COLO668 (cell line): ENCODE measurements at regions not wholly inside any gene's neighbourhood (a gene's known extent, or its start where the extent isn't known, plus 50 kb on each side); places are given as distances from the start of the nearest gene placed in this dataset.
A peak's percentile ranks its signal among the peaks of the same experiment; 100 is the strongest.

Experiments
- DNase-seq: peaks from one replicate; lab custom pipeline; 2025; ENCODE audit not compliant: unreplicated experiment; lab: John Stamatoyannopoulos, UW

DNA sequence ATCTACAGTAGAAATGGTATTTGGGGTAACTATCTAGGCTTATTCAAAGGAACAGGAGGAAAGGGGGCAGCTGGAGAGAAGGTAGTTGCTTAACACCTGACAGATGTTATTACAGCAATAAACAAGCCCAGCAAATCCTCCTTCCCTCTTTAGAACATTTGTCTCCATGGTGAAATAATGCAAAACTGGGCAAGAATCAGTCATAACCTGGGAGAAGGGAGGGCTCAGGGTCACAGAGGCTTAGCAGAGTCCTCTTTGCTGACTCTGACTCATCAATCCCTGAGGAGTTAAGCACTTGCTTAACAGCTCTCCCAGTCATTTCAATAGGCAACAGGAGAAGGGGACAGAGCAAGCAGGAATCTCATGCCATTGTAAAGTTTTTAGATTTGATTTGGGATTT lies 230.3 kb downstream of the IBTK start:
- no peak for DNase-seq

DNA sequence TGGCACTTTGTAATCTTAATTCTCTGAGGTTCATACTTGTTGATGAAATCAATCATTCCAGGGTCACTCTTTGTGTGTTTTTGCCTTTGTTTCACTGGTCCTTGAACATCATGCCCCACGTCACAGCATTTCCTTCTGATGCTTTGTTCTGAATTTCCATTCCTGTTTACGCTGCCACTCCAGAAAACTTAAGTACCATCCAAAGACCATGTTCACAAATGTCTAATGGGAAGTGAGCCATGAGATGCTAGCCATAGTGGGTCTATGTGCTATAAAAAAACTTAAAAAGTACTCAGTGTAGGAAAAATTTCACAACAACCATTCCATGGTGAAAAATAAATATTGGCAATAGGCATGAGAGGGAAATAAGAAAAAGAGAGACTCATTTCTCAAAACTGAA lies 232.0 kb downstream of the IBTK start:
- DNase-seq = no peak

DNA sequence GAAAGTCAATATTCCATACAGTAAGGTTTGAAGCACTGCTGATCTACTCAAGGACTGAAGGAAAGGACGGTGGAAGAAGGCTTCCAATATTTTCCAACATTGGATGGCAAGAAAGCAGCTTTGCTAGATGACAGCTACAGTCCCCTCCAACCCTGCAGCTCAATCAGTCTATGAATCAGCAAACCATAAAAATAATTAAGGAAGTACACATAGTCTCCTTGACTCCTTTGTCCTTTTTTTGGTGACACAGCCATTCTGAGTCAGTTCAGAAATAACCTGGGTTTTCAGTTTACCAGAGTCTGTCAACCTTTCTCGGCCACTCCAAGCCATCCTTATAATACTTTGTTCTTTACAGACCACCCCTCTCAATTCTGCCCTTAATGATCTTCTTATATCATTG lies 232.5 kb downstream of the IBTK start:
- no peak for DNase-seq

DNA sequence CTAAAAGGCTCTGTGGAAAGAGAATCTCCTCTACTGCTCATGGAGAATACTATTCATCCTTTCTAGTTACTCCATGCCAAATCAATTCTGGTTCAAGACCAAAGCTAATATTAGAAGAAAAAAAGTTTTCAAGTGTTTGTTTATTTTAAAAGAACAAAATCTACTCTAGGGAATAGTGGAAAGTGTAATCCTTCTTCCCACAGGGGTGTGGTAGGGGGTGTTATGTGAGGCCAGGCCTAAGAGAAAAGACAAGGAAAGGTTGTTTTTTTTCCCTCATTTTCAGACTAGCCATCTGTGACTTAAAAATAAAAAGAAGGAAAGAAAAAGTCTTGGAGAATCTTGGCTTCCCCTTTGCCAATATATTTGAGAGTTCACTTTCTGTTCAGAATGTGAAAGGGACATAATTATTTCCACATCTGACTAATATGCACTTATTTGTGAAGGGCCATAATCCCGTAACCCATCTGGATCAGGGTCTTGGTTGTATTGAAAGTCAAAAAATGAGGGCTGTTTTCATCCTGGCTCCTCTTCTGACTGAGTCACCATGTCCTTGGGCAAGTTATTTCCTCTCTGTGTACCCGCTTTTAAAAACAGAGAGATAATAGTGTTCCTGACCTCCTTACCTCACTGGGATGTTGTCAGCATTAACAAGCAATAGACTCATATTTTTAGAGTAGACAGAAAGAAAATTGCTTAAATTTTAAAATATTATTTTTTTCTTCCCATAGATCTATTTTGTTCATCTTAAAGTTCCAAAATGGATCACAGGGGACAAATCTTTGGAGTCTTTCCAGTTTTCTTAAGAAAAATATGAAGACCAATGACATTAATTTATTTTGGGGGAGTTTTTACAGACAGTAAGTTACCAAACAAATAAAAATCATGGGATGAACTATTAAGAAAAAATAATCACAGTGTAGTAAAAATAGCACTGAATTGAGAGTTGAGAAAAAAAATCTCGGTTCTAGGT lies 233.7 kb downstream of the IBTK start:
- DNase-seq = no peak

DNA sequence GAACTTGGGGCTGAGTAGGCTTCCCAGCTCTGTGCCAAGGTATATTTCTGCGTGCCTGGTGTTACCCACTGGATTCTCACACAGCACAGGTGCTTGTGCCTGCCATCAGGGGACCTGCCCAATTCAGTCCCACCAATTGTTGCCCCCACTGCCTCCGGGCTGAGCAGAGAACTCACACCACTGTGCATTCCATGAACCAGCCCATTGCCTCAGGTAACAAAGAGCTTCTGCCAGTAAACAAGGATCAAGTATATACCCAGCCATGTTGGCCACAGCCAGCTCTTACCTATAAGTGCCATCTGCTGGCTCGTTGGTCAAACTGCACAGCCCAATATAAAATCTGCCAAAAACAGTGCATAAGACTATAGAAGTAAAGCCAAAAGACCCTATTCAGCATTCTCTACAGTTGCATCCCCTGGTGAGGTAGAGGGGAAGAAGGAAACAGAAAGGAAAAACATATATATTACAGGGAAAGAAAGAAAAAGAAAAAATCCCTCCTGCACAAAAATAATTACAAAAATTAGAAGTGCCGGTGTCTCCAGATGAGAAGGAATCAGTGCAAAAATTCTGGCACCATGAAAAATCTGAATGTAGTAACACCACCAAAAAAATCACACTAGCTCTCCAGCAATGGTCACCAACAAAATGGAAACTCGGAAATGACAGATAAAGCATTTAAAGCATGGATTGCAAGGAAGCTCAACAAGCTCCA lies 241.4 kb downstream of the IBTK start:
- DNase-seq = peak; percentile 6

DNA sequence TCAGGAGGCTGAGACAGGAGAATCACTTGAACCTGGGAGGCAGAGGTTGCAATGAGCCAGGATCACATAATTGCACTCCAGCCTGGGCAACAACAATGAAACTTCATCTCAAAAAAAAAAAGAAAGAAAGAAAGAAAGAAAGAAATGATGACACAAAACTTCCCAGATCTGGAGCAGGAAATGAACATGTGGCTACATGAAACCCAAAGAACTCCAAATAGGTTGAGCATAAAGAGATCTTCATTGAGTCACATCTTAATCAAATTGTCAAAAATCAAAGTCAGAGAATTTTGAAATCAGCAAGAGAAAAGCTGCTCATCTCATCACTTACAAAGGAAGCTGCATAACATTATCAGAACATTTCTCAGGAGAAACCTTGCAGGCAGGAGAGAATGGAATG lies 247.0 kb downstream of the IBTK start:
- DNase-seq = no peak

DNA sequence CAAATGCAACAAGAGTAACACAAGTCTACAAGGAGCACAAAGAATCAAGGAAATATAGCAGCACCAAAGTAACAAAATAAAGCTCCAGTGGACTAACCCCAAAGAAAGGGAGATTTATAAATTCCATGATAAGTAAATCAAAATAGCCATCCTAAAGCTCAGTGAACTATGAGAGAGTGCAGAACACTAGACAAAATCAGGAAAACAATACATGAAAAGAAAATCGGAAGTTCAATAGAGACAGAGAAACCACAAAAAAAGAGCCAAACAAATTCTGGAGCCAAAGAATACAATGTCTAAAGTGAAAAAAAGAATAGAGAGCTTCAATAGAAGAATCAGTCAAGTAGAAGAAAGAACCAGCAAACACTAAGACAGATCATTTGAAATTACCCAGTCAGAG lies 247.3 kb upstream of the TENT5A start:
- DNase-seq = no peak

DNA sequence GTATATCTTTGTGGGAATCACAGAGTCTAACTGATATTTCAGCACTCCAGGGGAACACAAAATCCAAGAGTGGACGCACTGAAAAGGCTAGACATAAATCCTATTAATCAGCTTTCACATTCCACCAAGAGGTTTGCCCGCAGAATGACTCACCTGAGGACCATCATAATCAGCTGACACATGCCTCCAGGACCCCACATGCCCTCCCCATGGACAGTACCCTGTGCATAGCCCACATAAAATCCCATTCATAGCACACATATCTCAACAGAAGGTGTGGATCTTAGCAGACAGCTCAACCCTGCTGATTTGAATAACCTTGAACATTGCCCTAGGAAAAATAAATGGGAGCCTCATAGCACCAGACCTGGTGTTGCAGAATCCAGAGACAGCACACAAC lies 246.8 kb upstream of the TENT5A start:
- no peak for DNase-seq

DNA sequence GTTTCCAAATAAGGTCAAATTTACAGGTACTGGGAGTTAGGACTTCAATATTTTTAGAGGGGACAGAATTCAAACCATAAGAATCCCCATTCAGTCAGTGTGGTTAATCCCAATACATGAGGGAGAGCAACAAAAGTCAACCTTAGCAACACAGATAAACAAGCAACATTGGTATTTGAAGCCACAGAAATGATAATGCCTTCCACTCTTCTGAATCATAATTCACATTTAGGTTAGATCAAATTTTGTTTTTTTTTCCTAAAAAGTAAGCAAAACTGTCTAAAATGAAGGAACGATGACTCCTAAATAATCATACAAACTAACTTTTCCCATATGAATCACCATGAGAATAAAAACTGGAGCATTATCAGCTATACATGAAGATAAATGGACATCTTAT lies 246.0 kb upstream of the TENT5A start:
- no peak for DNase-seq

DNA sequence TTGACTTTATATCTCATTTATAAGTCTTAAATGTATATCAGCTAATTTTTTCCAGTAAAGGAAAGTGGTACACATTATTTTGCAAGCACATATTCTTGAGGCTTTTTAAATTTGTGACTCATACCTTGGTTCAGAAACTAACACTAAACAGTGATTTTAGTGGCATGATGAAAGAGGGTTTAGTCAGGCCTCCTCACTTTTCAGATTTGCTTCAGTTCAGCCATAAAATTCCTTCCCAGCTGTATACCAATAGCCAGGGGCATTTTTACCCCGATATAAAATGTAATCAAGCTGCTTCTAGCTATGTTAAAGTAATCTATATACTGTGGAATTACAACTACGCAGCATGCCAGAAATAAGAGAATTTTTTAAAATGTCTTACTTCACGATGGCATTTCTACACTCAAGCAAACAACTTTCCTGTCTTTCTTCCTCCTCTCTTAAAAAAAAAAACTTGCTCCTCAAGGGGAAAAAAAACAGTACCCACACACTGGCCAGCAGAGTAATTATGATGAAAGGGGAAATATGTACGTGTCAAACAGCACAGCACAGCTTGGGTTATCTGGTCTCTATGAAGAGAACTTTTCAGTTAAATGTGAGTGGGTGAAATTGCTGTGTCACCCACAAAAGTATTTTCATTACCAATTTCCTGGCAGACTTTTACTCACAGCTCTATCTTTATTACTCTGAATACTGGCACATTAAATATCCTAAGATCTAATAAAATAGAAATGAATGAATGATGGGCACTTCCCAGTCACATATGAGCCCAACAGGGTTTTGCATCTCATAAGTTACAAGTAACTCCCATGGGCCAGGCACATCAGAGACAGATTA lies 244.8 kb upstream of the TENT5A start:
- no peak for DNase-seq

DNA sequence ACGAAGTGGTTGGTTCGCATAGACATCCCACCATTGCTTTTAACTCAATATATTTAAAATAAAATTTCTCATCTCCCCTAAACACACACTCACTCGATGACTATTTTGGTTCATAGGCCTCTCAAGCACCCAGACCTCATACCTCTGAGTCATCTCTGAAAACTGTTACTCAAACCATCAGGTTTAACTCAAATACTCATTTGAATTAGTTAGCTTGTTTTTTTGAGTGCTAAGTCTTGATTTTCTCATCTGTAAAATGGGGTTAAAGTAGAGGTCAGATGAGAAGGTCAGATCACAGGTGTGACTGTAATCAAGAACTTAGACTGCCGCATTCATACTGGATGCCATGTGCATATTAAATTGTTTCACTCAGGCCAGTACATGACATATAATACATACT lies 243.9 kb upstream of the TENT5A start:
- no peak for DNase-seq

DNA sequence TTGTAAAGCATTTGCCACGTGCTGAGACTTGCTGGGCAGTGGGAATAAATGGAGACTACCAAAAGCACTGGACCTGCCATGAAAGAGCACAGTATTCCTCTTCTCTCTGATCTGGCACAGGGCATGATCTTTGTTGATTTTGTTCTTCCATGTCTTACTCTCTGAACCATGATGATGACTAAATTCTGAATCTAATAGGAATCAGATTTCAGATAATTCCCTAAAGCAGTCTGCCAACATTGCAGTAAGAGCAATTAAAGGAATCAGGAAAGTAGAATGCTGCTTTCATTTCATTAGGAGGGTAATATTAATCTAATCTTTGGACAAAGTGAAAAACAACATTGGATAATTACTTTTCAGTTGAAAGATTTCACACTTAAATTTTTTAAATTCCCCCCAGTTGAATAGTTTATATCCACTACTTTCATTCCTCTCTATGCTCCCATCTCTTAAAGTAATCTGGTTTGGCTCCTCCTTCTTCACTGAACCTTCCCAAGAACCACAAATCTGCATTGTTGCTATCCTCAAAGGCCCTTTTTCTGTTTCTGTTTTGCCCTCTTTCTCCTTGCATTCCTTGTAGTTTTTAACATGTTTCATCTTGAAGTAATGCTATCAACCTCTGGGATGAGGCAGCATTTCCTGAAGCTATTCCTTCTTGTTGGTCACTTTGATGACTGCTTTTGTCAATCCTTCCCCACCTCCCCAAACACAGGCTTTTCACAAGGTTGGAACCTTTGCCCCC lies 243.2 kb upstream of the TENT5A start:
- DNase-seq = no peak

DNA sequence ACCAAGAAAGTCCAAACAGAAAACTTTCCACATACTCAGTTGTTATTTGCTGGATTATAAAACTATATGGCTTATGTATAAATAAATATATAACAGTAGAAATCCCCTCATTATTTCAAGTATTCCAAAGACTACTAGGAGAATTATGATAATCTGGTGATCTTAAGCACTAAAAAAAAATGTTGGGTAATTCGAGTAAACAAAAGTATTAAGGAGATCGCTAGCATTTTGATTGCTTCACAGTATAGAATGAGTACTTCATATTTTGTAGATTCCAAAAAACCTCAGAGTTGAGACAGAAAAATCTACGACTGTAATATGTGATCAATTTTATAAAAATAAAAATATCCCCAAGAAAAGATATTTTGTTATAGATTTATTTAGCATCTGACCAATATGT lies 236.4 kb upstream of the TENT5A start:
- no peak for DNase-seq

DNA sequence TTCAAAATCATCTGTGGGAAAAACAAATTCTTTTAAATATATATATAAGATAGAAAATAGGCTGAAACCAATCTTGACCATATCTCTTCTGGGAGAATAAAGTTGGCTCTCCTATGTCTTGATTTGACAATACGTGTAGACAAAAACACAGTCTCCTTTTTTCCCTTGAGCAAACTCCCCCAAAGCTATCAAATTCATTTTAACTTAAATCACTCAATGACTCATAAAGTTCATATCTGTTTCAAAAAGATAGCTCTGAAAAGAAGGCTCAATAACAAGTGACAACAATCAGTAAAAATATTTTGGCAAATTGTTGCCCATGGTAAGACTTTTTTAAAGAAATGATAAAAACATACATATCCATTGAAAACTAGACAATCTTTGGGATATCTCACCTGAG lies 236.0 kb upstream of the TENT5A start:
- no peak for DNase-seq

DNA sequence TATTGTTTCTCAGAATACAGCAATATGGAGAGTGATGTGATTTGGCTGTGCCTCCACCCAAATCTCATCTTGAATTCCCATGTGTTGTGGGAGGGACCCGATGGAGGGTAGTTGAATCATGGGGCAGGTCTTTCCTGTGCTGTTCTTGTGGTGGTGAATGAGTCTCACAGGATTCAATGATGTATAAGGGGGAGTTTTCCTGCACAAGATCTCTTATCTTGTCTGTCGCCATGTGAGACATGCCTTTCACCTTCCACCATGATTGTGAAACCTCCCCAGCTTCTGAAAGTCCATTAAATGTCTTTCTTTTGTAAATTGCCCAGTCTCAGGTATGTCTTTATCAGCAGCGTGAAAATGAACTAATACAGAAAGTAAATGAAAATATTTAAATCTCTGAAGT lies 234.8 kb upstream of the TENT5A start:
- DNase-seq = no peak

DNA sequence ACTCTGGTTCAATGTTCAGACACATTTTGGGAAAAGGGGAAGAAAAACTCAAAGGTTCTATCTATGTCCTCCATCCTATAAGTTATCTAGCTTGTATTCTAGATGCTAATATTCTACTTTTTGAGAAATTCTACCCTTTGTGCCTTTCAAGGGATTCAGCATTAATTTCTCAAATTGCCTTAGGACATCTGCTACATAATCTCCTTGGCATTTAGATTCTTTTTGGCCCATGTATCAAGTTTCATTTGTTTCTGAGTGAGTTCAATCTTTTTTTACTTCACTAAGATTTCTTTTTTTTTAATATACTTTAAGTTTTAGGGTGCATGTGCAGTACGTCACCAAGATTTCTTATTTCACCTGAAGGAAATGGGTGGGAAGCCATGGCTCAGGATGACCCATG lies 232.7 kb upstream of the TENT5A start:
- DNase-seq = no peak

DNA sequence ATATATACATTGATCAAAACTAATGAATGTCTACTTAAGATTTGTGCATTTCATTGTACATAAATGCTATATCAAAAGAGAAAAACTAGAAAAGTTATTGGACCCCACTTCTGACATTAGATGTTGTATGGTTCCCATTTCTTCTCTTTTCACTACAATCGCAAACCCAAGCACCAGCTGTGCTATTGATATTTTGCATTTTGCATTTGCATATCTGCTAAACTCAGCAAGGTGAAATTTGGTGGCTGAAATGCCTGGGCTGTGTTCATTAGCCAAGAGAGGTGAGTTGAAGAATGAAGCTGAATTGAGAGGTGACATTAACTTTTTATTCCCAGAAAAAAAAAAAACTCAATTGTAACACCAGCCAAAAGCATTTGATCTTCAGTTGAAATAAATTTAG lies 232.1 kb upstream of the TENT5A start:
- DNase-seq = no peak

DNA sequence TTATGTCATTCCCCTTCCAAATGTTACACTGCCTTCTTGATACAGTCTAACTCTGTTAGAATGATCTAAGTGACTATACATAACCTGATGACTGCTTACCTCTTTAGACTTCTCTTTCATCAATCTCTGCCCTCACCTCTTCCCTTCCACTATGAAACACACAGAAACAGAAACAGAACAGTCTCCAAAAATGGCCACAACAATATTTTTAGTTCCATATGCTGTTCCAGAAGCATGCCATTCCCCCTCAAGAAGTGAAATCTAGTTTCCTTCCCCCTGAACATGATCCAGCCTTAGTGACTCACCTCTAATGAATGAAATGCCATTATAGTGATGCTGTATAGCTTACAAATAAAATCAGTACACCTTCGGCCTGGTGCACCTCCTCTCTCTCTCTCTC lies 229.3 kb upstream of the TENT5A start:
- no peak for DNase-seq

DNA sequence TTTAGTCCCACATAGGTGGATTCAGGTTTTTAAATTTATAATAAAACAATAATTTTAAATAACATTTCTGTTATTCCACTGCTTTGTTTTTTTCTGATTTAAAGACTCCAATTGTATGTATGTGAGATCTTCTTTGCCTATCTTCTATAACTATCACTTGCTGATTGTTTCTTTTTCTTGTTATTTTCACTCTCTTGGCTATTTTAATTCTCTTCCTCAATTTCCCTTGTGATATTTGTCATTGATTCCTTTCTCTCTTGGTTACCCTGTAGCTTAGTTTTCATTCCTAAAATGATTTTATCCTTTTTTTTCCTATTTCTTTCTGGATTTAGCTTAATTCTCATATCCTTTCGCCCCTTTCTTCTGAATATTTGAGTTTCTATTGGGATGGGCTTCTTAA lies 227.3 kb upstream of the TENT5A start:
- DNase-seq = no peak

DNA sequence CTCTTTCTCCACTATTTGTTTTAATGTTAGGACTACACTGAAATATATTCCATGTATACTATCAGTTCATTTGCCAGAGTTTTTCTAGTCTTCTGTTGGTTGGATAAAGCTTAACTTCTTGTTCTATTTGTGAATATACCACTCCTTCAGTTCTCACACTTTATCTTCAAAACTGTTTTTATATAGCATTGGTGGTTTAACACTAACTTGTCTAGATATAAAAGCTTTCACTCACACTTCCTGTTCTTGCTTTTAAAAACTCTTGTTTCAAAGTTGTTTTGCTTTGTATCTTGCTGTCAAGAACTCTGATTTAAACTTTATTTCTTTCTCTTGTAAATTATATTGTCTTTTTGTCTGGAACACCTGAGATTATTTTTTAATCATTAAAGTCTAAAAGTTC lies 226.8 kb upstream of the TENT5A start:
- no peak for DNase-seq

DNA sequence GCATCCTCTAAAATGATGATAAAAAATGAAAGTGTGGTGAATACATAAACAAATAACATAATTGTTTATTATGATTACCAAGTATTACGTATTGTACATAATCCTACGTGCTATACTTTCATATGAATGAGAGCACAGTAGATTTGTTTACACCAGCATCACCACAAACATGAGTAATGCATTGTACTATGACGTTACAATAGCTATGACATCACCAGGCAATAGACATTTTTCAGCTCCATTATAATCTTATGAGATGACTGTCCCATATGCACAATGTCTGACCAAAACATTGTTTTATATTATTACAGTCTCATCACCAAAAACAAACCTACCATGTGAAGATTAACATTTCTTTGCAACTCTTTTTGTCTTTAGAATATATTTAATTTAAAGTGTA lies 225.7 kb upstream of the TENT5A start:
- no peak for DNase-seq
